ENCODE measurements at regions not wholly inside any gene's neighbourhood (a gene's known extent, or its start where the extent isn't known, plus 50 kb on each side); places are given as distances from the start of the nearest gene placed in this dataset.
"Not testable (repeated sequence)": the region's sequence is repeated elsewhere in the genome, so short reads cannot be mapped to it uniquely, and the experiment has no call there.

DNA sequence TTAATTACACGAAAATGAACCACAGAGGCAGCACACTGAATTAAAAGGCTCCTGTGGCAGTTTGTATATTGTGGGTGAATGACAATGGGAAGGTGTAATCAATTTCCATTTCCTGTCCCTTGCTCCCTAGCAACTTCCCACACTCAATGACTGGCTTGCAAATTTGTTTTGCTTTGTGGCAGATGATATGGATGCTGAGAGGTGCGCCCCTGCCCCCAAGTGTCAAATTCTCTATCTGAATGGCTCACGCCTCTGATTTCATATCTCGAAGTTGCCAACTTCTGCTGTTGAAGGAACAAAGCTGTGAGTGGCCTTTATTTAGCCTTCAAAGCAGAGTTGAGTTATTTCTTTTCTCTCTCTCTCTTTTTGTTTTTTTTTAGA is 86.0 kb downstream of the FOXD2 start:
- no peak for DNase-seq

DNA sequence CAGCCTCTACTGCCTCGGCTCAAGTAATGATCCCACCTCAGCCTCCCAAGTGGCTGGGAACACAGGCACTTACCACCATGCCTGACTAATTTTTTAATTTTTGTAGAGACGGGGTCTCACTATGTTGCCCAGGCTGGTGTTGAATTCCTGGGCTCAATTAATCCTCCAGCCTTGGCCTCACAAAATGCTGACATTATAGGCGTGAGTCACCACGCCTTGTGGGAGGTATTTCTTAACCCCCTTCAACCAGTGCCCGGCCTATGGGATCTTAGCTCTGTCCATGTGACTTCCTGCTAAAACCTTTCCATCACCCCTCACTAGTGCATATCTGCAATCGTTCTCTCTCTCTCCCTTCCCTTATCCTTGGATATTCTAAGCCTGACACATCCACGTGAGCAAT is 86.4 kb downstream of the FOXD2 start:
- no peak for DNase-seq

DNA sequence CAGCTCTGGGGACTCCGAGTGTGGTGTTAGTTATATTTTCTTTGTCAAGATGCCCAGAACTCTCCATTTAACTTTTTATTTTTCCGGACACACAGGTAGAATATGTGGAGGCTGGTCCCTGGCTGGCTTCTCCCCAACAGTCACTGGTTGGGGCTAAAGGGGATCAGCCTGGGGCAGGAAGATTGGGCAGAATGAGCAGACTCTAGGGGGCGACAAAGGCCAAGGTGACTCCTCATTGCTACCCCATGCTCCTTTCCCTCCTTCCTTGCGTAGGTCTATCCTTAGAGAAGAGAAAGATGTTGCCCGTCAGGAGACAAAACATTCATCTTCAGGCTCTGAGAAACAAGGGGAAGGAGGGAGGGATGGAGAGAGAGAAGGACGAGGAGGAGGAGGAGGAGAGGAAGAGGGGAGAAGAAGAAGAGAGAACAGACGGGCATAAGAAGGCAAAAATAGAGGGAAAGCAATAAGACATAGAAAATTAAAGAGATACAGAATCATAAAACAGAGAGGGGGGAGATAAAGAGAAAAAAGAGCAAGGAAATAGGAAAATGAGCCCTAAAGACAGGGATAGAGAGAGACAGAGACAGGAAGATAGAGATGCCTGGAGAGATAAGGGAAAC is 89.9 kb downstream of the FOXD2 start:
- DNase-seq = no peak

DNA sequence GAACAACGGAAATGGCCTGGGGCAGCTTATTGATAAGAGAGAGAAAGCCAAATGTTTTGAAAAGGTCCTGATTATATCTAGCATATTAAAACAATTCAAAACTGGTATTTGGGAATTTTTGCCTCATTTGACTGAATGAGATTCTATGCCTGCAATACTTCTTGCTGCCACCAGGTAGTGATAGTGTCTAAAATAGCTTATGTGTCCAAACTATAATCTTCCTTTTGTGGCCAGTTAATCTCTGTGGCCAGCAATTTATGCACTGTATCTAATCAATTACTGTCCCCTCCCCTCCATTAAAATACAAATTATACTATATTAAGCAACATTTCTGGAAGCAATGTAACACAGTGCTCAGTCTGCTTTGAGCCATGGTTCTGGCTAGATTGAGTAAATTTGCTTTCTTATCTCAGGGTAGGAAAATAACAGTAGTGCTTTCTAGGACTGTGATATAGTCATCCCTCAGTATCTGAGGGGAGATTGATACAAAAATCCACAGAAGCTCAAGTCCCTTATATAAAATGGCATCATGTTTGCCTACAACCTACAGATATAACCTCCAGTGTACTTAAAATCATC is 91.8 kb downstream of the FOXD2 start:
- no peak for DNase-seq

DNA sequence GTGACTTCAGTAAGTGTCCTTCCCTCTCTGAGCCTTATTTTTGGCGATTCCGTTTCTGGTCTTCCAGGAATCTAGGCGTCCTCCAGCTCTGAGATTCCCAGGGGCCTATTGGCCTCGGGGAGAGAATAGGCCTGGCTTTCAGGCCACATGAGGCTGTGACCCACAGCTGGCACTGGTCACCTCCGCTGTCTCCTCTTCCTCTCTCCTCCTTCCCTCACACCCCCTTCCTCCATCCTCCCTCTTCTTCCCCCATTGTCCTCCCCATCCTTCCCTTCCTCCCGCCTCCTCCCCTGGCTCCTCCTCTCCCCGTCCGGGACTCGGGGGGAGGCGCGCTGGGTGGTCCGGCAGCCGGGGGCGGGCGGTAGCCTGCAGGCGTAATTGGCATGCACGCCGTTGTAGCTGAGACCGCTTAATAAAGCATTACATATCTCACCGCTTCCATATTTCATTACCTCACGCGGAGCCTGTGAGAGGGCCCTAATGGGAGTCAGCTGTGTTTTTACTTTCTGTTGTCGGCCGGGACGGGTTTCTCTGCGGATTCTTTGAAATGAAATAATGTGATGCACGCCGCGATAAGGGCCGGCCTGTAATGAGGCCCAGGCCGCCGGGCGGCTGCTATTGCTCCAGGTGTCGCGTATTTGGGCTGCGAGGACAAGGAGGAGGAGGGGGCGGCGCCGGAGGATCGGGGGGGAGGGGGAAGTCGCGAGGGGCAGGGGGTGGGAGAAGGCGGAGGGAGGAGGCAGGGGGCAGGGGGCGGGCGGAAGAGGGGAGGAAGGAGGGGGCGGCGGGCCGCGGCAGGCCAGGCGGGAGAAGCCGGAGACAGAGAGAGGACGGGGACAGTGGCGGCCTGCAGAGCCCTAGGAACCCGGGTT is 95.3 kb downstream of the FOXD2 start:
- DNase-seq = no peak

DNA sequence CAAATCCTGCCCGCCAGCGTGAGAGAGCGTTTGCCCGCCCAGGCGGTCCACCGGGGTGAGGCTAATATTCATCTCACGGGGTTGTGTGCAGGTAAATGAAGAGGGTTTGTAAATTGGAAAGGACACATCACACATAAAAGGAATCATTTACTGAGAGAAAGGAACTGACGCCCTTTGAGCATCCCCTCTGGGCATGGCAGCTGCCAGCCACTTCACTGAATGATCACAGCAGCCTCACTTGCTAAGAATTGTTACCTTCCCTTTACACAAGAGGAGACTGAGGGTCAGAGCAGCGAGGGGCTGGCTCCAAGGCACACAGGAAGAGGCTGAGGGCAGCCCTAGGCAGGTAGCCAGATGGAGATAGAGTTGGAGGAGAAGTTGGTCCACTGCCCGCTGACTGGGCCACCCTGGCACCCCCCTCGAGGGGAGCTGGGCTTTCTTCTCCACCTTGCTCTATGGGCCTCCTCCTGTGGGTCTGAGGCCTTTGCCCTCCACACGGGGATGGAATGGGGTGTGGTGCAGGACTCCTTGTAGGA is 96.0 kb downstream of the FOXD2 start:
- DNase-seq = no peak

DNA sequence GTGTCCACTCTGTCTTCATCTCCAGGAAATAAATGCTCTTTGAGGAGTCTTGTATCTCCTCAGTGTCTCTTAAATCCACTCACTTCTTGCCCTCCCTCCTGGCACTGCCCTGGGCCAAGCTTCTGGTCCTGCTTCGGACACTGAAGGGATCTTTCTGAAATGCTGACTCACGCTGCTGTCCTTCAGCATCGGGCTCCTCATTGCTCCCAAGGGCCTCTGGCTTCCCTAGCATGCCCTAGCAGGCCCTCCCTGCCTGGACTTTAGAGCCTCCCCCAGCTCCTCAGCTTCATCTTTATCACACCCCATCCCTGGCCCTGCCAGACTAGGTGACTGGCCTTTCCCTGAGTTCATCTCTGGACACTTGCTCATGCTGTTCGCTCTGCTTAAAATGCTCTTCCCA is 96.6 kb downstream of the FOXD2 start:
- DNase-seq = no peak

DNA sequence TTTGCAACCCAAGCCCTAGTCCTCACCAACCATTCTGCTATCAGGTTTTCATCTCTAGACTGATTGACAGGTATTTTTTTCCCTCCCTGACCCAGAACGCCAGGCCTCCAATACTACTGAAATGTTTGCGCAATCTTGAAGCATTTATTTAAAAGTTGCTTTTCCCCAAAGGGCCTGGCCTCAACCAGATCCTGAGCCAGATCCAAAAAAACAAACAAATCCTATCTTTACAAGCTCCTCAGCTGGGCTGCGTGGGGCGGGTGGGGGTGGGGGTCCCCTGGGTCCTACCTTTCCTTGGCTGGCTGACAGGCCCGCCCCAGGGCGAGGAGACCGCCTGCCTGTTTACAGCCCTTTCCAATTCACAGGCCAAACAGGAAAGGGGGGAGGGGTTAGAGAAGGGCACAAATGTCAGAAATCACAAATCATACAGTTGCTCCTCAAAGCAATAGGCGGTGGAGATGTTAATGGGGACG is 98.8 kb downstream of the FOXD2 start:
- DNase-seq = no peak

DNA sequence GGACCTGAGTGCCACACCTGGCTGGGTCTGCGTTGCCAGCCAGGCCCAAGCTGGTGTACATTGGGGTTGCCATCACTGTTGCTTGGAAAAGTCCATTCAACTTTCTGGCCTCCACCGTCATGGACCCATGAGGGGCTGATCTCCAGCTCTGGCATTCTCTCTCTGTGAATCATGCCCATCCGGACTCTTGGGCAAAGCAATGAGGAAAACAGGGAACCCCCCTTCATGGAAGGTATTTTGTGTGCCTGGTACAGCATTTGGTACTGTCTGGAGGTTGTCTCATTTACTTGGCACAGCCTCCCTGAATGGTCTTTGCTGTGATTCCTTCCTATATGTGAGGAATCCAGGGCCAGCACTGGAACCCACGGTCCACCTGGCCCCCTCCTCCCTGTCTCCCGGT is 99.4 kb downstream of the FOXD2 start:
- DNase-seq = no peak

DNA sequence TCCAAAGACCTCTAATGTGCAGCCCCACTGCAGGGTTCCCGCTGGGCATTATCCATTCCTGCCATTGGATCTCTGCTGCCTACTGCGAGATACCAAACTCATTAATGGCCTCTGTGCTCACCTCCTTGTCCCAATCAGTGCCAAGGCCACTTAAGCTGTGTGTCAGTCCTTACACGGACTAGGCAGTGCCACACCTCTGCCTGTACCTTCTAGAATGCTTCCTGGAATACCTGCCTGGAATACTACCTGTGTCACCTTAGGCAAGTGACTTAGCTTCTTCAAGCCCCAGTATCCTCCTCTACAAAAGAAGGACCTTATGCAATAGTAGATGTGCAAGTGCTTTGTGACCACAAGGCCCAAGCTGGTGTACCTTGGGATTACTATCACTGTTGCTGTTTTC is 100.1 kb downstream of the FOXD2 start:
- no peak for DNase-seq

DNA sequence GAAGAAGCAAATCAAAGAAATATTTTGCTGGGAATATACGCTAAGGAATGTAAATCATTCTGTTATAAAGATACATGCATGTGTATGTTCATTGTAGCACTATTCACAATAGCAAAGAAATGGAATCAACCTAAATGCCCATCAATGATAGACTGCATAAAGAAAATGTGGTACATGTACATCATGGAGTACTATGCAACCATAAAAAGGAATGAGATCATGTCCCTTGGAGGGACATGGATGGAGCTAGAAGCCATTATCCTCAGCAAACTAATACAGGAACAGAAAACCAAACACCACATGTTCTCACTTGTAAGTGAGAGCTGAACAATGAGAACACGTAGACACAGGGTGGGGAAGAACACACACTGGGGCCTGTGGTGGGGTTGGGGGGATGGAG is 100.7 kb downstream of the FOXD2 start:
- not testable (repeated sequence) for DNase-seq

DNA sequence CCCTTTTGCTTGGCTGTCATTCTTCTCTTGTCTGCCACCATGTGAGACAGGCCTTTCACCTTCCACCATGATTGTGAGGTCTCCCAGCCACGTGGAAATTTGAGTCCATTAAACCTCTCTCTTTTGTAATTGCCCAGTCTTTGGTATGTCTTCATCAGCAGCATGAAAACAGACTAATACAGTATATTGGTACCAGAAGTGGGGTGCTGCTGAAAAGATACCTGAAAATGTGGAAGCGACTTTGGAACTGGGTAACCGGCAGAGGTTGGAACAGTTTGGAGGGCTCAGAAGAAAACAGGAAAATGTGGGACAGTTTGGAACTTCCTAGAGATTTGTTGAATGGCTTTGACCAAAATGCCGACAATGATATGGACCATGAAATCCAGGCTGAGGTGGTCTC is 103.9 kb downstream of the FOXD2 start:
- DNase-seq = not testable (repeated sequence)

DNA sequence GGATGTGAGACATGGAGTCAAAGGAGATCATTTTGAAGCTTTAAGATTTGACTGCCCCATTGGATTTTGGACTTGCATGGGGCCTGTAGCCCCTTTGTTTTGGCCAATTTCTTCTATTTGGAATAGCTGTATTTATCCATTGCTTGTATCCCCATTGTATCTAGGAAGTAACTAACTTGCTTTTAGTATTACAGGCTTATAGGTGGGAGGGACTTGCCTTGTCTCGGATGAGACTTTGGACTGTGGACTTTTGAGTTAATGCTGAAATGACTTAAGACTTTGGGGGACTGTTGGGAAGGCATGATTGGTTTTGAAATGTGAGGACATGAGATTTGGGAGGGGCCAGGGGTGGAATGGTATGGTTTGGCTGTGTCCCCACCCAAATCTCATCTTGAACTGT is 105.2 kb downstream of the FOXD2 start:
- DNase-seq = not testable (repeated sequence)

DNA sequence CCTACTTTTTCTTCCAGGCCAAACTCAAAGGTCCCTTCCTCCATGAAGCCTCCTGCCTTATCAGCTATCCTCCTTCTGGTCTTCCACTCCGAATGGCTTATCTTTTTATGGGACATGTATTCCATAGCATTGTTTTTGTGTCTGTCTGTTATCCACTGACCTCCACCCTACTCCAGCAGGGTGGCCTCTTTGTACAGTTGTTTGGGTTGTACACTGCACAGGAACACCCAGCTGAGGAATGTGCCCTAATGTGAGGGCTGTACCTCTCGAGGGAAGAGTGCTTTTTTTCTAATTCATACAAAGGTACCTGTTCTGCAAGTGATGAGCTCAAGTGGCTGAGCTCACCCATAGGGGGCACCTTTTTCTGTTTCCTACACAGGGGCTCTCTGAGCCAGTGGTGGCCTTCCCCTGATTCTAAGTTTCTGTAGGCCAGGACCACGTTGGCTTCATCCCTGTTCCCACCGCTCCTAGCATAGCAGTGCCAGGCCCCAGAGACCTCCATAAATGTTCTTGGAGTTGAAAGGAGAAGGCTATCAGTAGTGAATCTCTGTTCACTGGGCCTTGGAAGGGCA is 108.2 kb downstream of the FOXD2 start:
- DNase-seq = no peak

DNA sequence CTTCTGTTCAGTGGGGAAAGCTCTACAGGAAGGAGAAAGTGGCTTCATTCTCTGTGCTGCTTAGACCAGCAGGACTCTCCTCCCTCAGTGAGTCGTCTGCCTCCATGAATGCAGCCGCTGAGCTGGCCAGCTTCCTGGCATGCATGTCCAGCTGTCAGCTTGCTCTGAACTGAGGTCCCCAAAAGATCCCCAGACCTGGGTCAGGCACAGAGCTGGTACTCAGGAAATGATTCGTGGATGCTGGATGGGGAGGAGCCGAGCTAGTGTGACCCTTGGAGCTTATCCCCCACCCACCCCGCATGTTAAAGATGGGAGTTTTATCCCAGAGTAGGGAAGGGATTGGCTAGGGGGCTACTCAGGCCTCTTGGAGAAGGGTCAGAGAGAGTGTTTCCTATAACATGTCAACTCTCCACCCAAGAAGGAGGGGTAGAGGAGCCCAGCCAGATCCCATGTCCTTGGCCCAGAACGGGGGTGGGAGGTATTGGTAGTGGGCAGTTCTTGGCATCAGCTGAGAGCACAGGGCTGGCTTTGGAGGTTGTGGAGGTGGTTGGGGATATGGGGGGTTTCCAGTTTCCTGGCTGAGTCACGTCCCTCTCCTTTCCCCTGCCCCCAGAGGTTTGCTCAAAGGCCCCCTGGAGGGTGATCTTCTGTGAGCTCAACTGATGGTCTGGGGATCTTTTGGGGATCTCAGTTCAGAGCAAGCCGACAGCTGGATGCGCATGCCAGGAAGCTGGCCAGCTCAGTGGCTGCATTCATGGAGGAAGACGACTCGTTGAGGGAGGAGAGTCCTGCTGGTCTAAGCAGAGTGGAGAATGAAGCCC is 110.1 kb downstream of the FOXD2 start:
- DNase-seq = no peak

DNA sequence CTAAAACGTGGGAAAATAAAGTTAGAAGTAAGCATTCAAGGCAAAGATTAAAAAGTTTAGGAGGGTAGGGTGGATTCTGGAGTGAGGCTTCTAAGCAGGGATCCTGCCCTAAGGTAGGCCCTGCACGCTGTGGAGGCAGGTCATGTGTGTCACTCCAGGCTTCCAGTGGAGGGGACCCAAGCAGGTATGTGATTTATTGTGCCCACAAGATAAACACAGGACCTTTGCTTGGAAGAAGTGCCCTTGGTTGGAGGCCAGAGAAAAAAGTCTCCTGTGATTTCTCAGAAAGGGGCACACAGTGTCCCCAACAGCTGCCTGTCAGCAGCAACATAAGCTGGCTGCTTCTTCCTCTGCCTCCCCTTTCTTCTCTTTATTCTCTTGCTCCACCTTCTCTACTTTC is 110.8 kb downstream of the FOXD2 start:
- DNase-seq = no peak

DNA sequence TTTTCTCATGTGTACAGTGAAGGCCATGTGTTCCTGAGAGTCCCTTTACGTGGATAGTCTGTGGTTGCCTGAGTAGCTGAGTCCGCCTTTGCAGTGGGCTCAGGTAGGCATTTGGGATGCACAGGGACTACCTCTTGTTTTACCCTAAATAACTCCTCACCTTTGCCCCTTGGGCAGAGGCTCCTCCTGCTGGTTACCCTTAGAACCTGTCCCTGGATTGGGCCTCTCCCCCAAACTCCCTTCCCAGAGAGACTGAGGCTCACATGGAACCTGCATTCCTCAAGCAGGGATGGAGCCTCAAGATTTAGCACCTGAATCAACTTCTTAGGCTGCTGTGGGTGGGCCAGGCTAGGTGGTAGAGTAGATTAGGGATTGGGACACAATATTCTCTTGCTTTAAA is 111.7 kb downstream of the FOXD2 start:
- DNase-seq = no peak

DNA sequence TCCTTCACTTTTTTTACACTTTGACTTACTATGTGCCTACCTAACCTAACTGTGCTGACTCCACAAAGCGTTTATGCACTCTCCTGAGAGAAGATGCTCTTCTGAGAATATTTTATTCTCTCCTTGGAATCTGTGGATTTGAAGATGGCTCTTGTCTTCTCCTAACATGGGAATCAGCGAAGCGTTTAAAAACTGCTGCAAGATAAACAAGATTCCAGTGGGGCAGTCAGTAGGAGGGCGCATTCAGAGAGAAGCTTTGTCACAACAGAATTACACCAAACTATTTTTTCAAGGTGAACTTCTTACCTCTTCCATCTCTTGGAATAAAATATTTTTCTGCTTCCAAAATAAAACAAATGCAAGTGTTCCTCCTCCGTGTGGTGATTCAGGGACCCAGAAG is 113.1 kb downstream of the FOXD2 start:
- no peak for DNase-seq

DNA sequence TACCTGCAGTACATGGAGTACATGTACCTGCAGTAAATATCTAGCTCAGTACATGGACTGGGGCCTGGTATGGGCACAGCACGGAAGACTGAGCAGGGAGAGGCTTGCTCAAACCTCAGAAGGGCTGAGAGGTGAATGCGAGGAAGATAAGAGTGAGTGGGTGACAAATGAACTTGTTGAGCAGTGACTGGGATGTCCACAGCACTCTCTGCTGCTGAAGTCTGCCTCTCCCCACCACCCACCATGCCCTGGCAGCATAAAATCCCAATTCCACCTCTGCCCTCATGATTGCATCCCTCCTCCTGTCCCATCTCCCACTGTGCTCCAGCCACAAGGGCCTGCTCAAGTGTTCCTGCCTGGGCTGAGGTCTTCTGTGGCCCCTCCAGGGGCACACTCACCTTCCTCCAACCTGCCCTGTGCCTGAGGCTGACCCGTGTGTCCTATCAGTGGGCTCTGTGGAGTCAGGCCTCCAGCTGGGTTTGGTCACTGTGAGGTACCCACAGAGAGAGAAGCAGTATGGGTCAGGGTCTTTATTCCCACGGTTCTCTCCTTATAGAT is 114.2 kb downstream of the FOXD2 start:
- no peak for DNase-seq

DNA sequence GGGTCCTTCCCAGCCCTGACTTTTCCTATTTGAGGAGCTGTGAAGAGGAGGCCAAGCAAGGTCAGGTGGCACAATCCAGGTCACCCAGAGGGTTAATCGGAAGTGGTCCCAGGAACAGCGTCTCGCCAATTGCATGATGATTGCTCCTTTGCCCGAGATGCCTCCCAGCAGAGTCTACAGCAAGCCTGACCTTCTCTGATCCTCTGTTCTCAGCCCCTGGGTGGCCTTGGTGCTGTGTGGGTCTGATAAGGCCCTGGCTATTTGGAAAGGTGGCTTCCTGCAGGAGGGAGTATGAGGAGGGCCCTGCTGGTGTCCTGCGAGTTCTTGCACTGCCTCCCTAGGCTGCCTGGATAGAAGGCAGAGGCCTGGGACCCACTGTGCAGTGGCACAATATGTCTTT is 116.2 kb downstream of the FOXD2 start:
- DNase-seq = no peak

DNA sequence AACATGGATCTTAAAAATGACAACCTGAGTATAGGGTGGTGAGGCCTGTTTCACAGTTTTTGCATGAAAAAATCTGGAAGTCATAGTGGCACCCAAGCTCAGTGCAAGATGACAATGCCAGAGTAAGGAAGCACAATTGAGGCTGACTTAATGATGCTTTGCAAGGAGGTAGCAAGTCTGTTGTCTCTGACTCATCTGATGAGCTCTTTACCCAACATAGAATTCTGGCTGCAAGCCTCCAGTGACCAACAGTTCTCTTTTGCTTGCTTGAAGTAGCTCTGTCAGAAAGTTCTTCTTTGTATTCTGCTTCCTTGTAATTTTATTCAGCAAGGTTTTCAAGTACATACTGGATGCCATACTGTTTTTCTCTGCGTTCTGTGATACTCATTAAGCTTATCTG is 117.1 kb downstream of the FOXD2 start:
- DNase-seq = no peak

DNA sequence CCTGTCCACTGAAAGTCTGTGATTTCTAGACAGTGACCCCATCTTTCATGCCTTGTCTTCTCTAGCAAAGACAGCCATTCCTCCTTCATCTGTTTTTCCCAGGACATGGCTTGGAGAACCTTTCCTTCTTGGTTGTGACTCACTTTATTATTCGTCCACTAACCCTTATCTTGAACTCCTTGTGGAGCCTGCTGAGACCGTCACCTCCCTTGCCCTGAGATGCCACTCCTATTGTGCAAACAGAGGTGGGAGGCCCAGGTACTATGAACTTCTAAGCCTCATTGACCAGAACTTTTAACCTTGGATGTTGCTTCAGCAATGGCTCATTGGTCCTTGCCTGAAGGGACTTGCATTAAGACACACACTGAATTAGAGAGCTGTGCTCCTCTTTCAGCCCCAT is 117.5 kb downstream of the FOXD2 start:
- DNase-seq = no peak

Data from NCI-H1048 (cell line).